Osteocyte (in vitro differentiated cells): ENCODE measurements at regions not wholly inside any gene's neighbourhood (a gene's known extent, or its start where the extent isn't known, plus 50 kb on each side); places are given as distances from the start of the nearest gene placed in this dataset.

Experiments
- DNase-seq: peaks from one replicate; pipeline ENCODE4 v3.0.0; 2021; ENCODE audit warnings: mixed read lengths; ENCODE audit not compliant: unreplicated experiment; ENCODE audit errors: extremely low spot score
- H3K27ac Mint-ChIP-seq: one replicate; pipeline ENCODE4 v1.8.0; 2021; ENCODE audit warnings: mild to moderate bottlenecking, mixed read lengths; ENCODE audit not compliant: unreplicated experiment
- H3K27me3 Mint-ChIP-seq: one replicate; pipeline ENCODE4 v1.8.0; 2021; ENCODE audit warnings: mixed read lengths; ENCODE audit not compliant: unreplicated experiment
- H3K36me3 Mint-ChIP-seq: one replicate; pipeline ENCODE4 v1.8.0; 2021; ENCODE audit warnings: mixed read lengths; ENCODE audit not compliant: unreplicated experiment
- H3K4me1 Mint-ChIP-seq: one replicate; pipeline ENCODE4 v1.8.0; 2021; ENCODE audit warnings: mixed read lengths; ENCODE audit not compliant: unreplicated experiment
- H3K4me3 Mint-ChIP-seq: one replicate; pipeline ENCODE4 v1.8.0; 2021; ENCODE audit warnings: mild to moderate bottlenecking, moderate library complexity, mixed read lengths; ENCODE audit not compliant: unreplicated experiment
- H3K9me3 Mint-ChIP-seq: one replicate; pipeline ENCODE4 v1.8.0; 2021; ENCODE audit warnings: mixed read lengths; ENCODE audit not compliant: unreplicated experiment
- TF ChIP-seq, protein P1 (sequence below): fragments of 200-600 bp; sonication (generic); IDR thresholded peaks from 2 replicates; pipeline ENCODE4 v1.5.0; 2021; ENCODE audit warnings: antibody characterized with exemption, mild to moderate bottlenecking, moderate library complexity

DNA sequence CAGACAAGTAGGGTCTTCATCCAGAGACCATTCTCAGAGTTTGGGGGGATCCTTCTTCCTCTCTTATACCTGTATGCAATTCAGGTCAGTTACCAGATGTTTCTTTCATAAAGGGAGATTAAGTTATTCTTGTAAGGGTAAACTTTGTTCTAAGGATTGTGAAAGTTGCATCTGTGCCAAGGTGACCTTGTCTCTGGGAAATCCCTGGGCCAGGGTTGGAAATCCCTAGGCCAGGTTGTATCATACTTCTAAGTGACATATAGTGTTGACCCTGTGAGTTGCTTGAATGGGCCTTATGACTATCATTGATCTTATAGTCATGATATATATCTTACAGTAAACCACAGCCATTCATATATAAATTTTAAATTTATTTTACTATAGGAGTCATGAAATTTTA, 436.9 kb downstream of the RMST start:
- Mint-ChIP-seq H3K27ac (no peak overlapping the region), H3K4me1 (no peaks in the 10 kb centered on the region), H3K27me3 (no peaks in the 10 kb centered on the region), H3K4me3 (no peak overlapping the region), H3K36me3 (no peaks in the 10 kb centered on the region), H3K9me3 (peaks cover 14% of the 10 kb centered on the region)
- no peak for DNase-seq
- TF ChIP-seq, protein P1, sequence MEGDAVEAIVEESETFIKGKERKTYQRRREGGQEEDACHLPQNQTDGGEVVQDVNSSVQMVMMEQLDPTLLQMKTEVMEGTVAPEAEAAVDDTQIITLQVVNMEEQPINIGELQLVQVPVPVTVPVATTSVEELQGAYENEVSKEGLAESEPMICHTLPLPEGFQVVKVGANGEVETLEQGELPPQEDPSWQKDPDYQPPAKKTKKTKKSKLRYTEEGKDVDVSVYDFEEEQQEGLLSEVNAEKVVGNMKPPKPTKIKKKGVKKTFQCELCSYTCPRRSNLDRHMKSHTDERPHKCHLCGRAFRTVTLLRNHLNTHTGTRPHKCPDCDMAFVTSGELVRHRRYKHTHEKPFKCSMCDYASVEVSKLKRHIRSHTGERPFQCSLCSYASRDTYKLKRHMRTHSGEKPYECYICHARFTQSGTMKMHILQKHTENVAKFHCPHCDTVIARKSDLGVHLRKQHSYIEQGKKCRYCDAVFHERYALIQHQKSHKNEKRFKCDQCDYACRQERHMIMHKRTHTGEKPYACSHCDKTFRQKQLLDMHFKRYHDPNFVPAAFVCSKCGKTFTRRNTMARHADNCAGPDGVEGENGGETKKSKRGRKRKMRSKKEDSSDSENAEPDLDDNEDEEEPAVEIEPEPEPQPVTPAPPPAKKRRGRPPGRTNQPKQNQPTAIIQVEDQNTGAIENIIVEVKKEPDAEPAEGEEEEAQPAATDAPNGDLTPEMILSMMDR = no peak

DNA sequence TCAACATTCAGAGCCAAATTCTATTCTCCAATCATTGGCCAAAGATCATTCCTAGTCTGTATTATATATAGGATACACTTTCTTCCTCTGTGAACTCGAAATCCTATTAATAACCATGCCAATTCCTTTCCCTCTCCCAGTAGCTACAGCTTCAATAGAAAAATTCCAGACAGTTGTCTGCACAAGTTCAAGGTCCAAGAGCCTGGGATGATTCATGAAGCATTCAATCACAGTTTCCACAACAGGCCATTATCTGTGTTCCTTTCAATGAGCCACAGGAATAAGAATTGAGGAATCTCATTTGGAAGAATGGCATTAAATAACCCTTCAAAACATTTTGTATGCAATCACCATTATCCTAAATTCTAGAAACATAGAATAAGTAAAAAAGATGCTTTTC, 437.4 kb downstream of the RMST start:
- Mint-ChIP-seq H3K9me3 (peaks cover 11% of the 10 kb centered on the region), H3K4me1 (no peaks in the 10 kb centered on the region), H3K4me3 (no peak overlapping the region), H3K36me3 (no peaks in the 10 kb centered on the region), H3K27ac (no peak overlapping the region), H3K27me3 (no peaks in the 10 kb centered on the region)
- DNase-seq = no peak
- TF ChIP-seq, protein P1 = no peak

DNA sequence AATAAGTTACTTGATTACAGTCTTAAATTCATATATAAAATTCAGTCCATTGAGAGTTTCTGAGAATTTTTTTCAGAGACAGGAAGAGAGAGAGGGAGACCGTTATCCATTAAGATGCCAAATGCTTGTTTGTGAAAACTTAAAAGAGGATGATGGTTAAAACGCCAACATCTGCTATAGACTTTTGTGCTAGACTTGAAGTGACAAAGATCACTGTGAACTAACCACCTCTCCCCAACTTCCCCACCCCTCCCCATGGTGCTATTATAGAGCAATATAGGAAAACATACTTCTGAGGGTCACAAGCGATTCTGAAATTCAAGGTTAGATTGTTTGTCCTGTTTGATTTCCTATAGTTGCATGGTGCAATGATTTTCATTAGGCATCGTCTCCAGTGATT, 440.8 kb downstream of the RMST start:
- no peak for DNase-seq
- H3K36me3 Mint-ChIP-seq = no peaks in the 10 kb centered on the region
- peaks cover 5% of the 10 kb centered on the region for H3K9me3 Mint-ChIP-seq
- no peak overlapping the region for H3K27ac Mint-ChIP-seq
- H3K4me3 Mint-ChIP-seq = no peak overlapping the region
- H3K27me3 Mint-ChIP-seq = no peaks in the 10 kb centered on the region
- TF ChIP-seq, protein P1 = no peak
- no peaks in the 10 kb centered on the region for H3K4me1 Mint-ChIP-seq

DNA sequence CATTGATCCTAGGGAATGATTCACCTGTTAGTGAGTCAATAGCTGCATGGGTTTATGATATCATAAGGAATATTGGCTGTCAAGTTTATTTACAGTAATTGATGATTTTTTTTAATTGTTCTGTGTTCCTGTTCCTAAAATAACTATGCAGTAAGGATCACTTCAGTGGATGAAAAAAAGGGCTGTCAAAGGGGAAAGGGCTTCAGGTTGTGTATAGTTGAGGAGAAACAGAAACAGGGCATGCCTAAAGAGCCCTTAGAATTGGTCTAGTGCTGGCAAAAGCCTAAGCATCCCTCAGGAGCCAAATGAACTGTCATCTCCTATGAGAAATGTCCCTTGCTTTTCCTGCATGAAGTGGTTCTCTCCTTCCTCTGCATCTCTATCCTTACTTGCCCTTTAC, 444.9 kb downstream of the RMST start:
- H3K4me3 Mint-ChIP-seq = no peak overlapping the region
- H3K27ac Mint-ChIP-seq = no peak overlapping the region
- TF ChIP-seq, protein P1 = no peak
- no peaks in the 10 kb centered on the region for H3K4me1 Mint-ChIP-seq
- no peak for DNase-seq
- H3K27me3 Mint-ChIP-seq = no peaks in the 10 kb centered on the region
- H3K9me3 Mint-ChIP-seq = no peaks in the 10 kb centered on the region
- no peaks in the 10 kb centered on the region for H3K36me3 Mint-ChIP-seq

DNA sequence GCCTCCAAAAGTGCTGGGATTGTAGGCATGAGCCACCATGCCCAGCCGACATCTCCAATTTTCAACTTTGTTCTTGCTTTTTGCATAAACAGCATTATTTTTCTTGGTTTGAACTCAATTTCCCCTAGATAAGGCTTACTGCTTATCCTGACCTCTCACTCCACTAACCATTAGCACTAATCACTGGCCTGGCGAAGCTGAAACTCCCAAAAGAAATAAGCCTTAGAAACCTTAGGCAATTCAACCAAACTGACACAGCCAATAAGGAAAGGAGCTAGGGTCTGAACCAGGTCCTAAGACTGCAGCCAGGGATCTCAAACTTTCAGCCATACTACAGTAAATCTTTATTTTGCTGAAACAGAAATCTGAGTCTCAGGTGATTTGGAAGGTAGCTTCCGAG, 448.0 kb downstream of the RMST start:
- H3K27ac Mint-ChIP-seq = no peak overlapping the region
- H3K4me3 Mint-ChIP-seq = no peak overlapping the region
- H3K4me1 Mint-ChIP-seq = no peaks in the 10 kb centered on the region

More for the DNA sequence above, 448.0 kb downstream of the RMST start:
- TF ChIP-seq, protein P1 = no peak
- H3K9me3 Mint-ChIP-seq = no peaks in the 10 kb centered on the region
- no peak for DNase-seq
- no peaks in the 10 kb centered on the region for H3K36me3 Mint-ChIP-seq
- H3K27me3 Mint-ChIP-seq = no peaks in the 10 kb centered on the region
